Endothelial cell of umbilical vein (primary cell): ENCODE measurements at regions not wholly inside any gene's neighbourhood (a gene's known extent, or its start where the extent isn't known, plus 50 kb on each side); places are given as distances from the start of the nearest gene placed in this dataset.

Source experiments
- BruUV-seq: library from RNA; stranded (reverse); fragments of 400-500 nt; replicated peaks from 2 replicates; lab custom pipeline; 2021; lab: Mats Ljungman, UMichigan
- CTCF ChIA-PET: fragments of 300-600, 350-600 bp; sonication (Branson Sonifier 250); formaldehyde crosslinking; loops from one replicate; lab custom pipeline; 2021; ENCODE audit warnings: antibody characterized with exemption, inconsistent platforms; lab: Charles Lee
- POLR2A ChIA-PET: fragments of 300-600, 350-600 bp; sonication (Branson Sonifier 250); formaldehyde crosslinking; loops from one replicate; lab custom pipeline; 2021; ENCODE audit warnings: antibody characterized with exemption, inconsistent platforms; lab: Charles Lee
- DNase-seq: peaks from one replicate; pipeline ENCODE4 v3.0.0-alpha.2; 2011; ENCODE audit warnings: low read depth, low spot score
- FAIRE-seq: peaks from 2 replicates; lab custom pipeline; 2011; peaks lifted over from hg19 to GRCh38; lab: Jason Lieb, UNC
- H2AFZ ChIP-seq: 2 replicates; pipeline ENCODE4 v1.6.0; 2012; ENCODE audit warnings: low read depth, low read length, control low read depth, inconsistent platforms
- H3K27ac ChIP-seq: 2 replicates; pipeline ENCODE4 v1.5.1; 2011; ENCODE audit warnings: low read depth, mild to moderate bottlenecking, control low read depth, low read length, moderate library complexity; ENCODE audit not compliant: insufficient read depth
- H3K27me3 ChIP-seq, 2 experiments: 2 replicates each; pipeline versions ENCODE4 v1.6.0 to v1.6.1; 2011; ENCODE audit warnings: low read length in 2 of 2, mixed read lengths in 1 of 2; ENCODE audit not compliant: control insufficient read depth in 2 of 2, insufficient read depth in 2 of 2
- H3K36me3 ChIP-seq, 2 experiments: 2 replicates in 1 of 2; 3 replicates in 1 of 2; pipeline ENCODE4 v1.5.1; 2011; ENCODE audit warnings: low read length in 2 of 2, mild to moderate bottlenecking in 1 of 2, moderate library complexity in 1 of 2; ENCODE audit not compliant: control insufficient read depth in 2 of 2, insufficient read depth in 2 of 2; ENCODE audit errors: extremely low read depth in 1 of 2
- H3K4me1 ChIP-seq: 3 replicates; pipeline ENCODE4 v1.5.1; 2011; ENCODE audit warnings: mild to moderate bottlenecking, low read length; ENCODE audit not compliant: control insufficient read depth, insufficient read depth; ENCODE audit errors: extremely low read depth
- H3K4me2 ChIP-seq: 2 replicates; pipeline ENCODE4 v1.6.1; 2011; ENCODE audit warnings: low read length, control low read depth, mixed read lengths; ENCODE audit not compliant: insufficient read depth
- H3K4me3 ChIP-seq, 3 experiments: fragments of 200-600 bp in 1 of 3; sonication (generic), shearing (Covaris generic) in 1 of 3; replicated peaks in 1 of 3; 2 replicates each; pipeline ENCODE4 v1.5.1; 2011 to 2016; ENCODE audit warnings: control low read depth in 3 of 3, low read length in 3 of 3, mild to moderate bottlenecking in 2 of 3, inconsistent platforms in 1 of 3, low read depth in 1 of 3, moderate library complexity in 1 of 3; ENCODE audit not compliant: insufficient read depth in 1 of 3
- H3K79me2 ChIP-seq: 2 replicates; pipeline ENCODE4 v1.6.0; 2012; ENCODE audit warnings: low read length, inconsistent platforms; ENCODE audit not compliant: control insufficient read depth, insufficient read depth
- H3K9ac ChIP-seq: replicated peaks from 2 replicates; pipeline ENCODE3; 2011; ENCODE audit warnings: low read length, control low read depth; ENCODE audit not compliant: insufficient read depth; ENCODE audit errors: extremely low read depth
- H3K9me1 ChIP-seq: replicated peaks from 3 replicates; pipeline ENCODE4 v1.6.0; 2011; ENCODE audit warnings: mild to moderate bottlenecking, low read length; ENCODE audit not compliant: control insufficient read depth, insufficient read depth; ENCODE audit errors: extremely low read depth
- H3K9me3 ChIP-seq: replicated peaks from 2 replicates; pipeline ENCODE4 v1.5.1; 2012; ENCODE audit warnings: low read length, inconsistent platforms; ENCODE audit not compliant: control insufficient read depth, insufficient read depth
- H4K20me1 ChIP-seq: replicated peaks from 2 replicates; pipeline ENCODE3; 2011; ENCODE audit warnings: mild to moderate bottlenecking, low read length; ENCODE audit not compliant: control insufficient read depth, insufficient read depth; ENCODE audit errors: extremely low read depth
- GATA2 ChIP-seq: IDR thresholded peaks from 2 replicates; pipeline ENCODE4 v1.7.0; 2011; ENCODE audit warnings: low read depth, mild to moderate bottlenecking, moderate library complexity, mixed read lengths, low read length; ENCODE audit not compliant: insufficient read length, insufficient read depth
- JUN ChIP-seq: IDR thresholded peaks from 2 replicates; pipeline ENCODE4 v1.6.1; 2011; ENCODE audit warnings: borderline replicate concordance, low read depth; ENCODE audit not compliant: insufficient read length, insufficient read depth
- MYC ChIP-seq: IDR thresholded peaks from one replicate; pipeline ENCODE4 v1.6.1; 2011; ENCODE audit warnings: mild to moderate bottlenecking, low read depth, low read length
- POLR2AphosphoS5 ChIP-seq: IDR thresholded peaks from 2 replicates; pipeline ENCODE4 v1.6.1; 2012; ENCODE audit warnings: low read depth, mild to moderate bottlenecking, control low read depth, low read length, moderate library complexity; ENCODE audit not compliant: insufficient read depth
- dilution Hi-C: fragments of 300-500 bp; cut with MboI; formaldehyde crosslinking; loops from one replicate; pipeline ENCODE4 v1.15.0; 2019; ENCODE audit warnings: low sequenced_read_pairs; ENCODE audit not compliant: extremely low pct_ligation_motif_present
- intact Hi-C: fragments of 100-400 bp; cut with micrococcal nuclease; formaldehyde crosslinking; loops from one replicate; pipeline ENCODE4 v1.10.0; 2022
- TF ChIP-seq, protein P1 (sequence below), 2 donors: IDR thresholded peaks; 1 replicate in 1 of 2; 2 replicates in 1 of 2; pipeline ENCODE4 v1.5.1; 2011; ENCODE audit warnings: low read length in 2 of 2, mild to moderate bottlenecking in 2 of 2, moderate library complexity in 2 of 2, control low read depth in 1 of 2, inconsistent platforms in 1 of 2, low read depth in 1 of 2; ENCODE audit not compliant: insufficient read depth in 1 of 2; ENCODE audit errors: extremely low read depth in 1 of 2

DNA sequence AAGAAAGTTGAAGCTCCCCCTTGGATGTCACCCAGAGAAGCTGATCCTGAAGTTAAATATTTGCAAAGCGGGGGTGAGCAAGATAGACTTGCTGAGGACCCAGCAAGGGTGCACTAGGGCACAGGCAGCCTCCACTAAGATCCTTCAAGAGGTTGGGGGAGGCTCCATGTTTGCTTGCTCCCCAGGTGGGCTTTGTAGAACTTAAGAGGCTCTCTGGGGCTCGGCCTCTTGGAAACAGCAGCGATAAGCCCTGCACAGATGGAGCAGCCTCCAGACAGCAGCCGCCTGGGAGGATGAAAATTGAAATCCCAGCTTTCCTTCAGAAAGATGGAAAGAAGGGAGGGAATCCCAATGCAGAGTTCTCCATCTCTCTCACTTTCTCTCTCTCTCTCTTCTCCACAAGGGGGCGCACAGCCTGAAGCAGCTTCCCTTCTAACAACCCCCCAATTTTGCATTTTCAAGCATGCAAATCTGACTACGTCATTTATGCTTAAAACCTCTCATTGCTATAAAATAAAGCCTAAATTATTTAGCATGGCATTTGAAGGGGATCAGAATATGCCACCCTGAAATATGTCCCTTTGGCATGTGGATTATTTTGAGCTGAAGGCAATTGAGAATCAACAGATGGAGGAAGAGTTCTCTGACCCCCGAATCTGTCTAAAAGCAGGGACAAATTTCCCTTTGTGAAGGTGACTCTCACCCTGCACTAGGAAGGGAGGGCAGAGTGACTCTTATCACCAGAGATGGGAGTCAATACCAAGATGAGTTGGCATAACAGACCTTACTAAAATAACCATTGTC, 185.7 kb upstream of the KLHL29 start:
- ChIA-PET CTCF (interaction anchor here (1.0 kb wide), 1 partner anchor 563 kb away, joined by 6 read pairs; no protein-coding TSS in a partner anchor), POLR2A (no interaction called here)
- no peaks in the 10 kb centered on the region for H3K4me1 ChIP-seq
- no peaks in the 10 kb centered on the region for H3K9me1 ChIP-seq
- no TSS peak for BruUV-seq
- no peaks in the 10 kb centered on the region for H3K9me3 ChIP-seq
- H3K4me3 ChIP-seq = no peak overlapping the region
- no peaks in the 10 kb centered on the region for H3K27me3 ChIP-seq
- H4K20me1 ChIP-seq = no peaks in the 10 kb centered on the region
- no peak overlapping the region for H3K27ac ChIP-seq
- DNase-seq (no peak), FAIRE-seq (no peak)
- H3K79me2 ChIP-seq = no peaks in the 10 kb centered on the region
- TF ChIP-seq GATA2 (no peak), POLR2AphosphoS5 (no peak), JUN (no peak), MYC (no peak)
- TF ChIP-seq, protein P1, sequence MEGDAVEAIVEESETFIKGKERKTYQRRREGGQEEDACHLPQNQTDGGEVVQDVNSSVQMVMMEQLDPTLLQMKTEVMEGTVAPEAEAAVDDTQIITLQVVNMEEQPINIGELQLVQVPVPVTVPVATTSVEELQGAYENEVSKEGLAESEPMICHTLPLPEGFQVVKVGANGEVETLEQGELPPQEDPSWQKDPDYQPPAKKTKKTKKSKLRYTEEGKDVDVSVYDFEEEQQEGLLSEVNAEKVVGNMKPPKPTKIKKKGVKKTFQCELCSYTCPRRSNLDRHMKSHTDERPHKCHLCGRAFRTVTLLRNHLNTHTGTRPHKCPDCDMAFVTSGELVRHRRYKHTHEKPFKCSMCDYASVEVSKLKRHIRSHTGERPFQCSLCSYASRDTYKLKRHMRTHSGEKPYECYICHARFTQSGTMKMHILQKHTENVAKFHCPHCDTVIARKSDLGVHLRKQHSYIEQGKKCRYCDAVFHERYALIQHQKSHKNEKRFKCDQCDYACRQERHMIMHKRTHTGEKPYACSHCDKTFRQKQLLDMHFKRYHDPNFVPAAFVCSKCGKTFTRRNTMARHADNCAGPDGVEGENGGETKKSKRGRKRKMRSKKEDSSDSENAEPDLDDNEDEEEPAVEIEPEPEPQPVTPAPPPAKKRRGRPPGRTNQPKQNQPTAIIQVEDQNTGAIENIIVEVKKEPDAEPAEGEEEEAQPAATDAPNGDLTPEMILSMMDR (IDR thresholded peaks at IDR 0.05; ENCODE audit: extremely low read depth in 1 of 2, insufficient read depth in 1 of 2, low read depth in 1 of 2, low read length in 2 of 2) = peak; percentile 28 to 30
- H3K9ac ChIP-seq = no peak overlapping the region
- intact Hi-C loops = loop anchor here (2.0 kb wide), 1 partner anchor 261 kb away; no protein-coding TSS in a partner anchor
- no peaks in the 10 kb centered on the region for H3K36me3 ChIP-seq
- H3K4me2 ChIP-seq = no peak overlapping the region
- dilution Hi-C loops = no loop called here
- no peak overlapping the region for H2AFZ ChIP-seq
